ENCODE measurements at regions not wholly inside any gene's neighbourhood (a gene's known extent, or its start where the extent isn't known, plus 50 kb on each side); places are given as distances from the start of the nearest gene placed in this dataset.

- H2BK120ac ChIP-seq (ENCODE audit: low read depth, low read length) = no peak overlapping the region
- no TSS peak for BruUV-seq (replicated peaks)
Observed at GRCh38 chr9:86751956-86752355, 195.3 kb downstream of the GAS1 start.

More at GRCh38 chr9:86751956-86752355, 195.3 kb downstream of the GAS1 start:
- Histone ChIP-seq H3K14ac (replicated peaks; ENCODE audit: low read depth, low read length) (no peak overlapping the region), H3K4ac (ENCODE audit: low read depth, low read length) (no peak overlapping the region), H3K4me3 (ENCODE audit: insufficient read depth, low read depth, low read length) (no peak overlapping the region), H2BK15ac (ENCODE audit: low read depth, low read length) (no peak overlapping the region), H2AK9ac (replicated peaks; ENCODE audit: low read depth, low read length, poor library complexity) (no peak overlapping the region), H3K27ac (ENCODE audit: insufficient read depth, low read length) (no peak overlapping the region), H4K8ac (ENCODE audit: low read depth in 2 of 2, low read length in 2 of 2) (no peak overlapping the region), H3K18ac (ENCODE audit: low read depth, low read length) (no peak overlapping the region), H3K9ac (ENCODE audit: low read depth, low read length) (no peak overlapping the region), H3K9me3 (ENCODE audit: control insufficient read depth, insufficient read depth, low read length) (no peaks in the 10 kb centered on the region), H2AK5ac (ENCODE audit: low read depth, low read length) (no peak overlapping the region), H2BK5ac (ENCODE audit: low read depth, low read length, poor library complexity, severe bottlenecking) (no peak overlapping the region), H3K4me1 (ENCODE audit: control insufficient read depth, insufficient read depth, low read length) (peaks cover 11% of the 10 kb centered on the region), H3K36me3 (ENCODE audit: control insufficient read depth, insufficient read depth, low read length) (no peaks in the 10 kb centered on the region), H3K9me1 (ENCODE audit: insufficient read depth, low read length) (peaks cover 8% of the 10 kb centered on the region), H4K5ac (ENCODE audit: low read depth, low read length) (no peak overlapping the region), H4K91ac (ENCODE audit: insufficient read depth, low read depth, low read length) (no peak overlapping the region), H3K79me1 (ENCODE audit: low read depth in 1 of 2, low read length in 2 of 2) (no peaks in the 10 kb centered on the region), H2BK20ac (ENCODE audit: low read depth, low read length) (no peak overlapping the region), H4K20me1 (ENCODE audit: insufficient read depth, low read length) (no peaks in the 10 kb centered on the region), H3K23ac (ENCODE audit: low read depth, low read length) (no peak overlapping the region), H3K56ac (ENCODE audit: extremely low read depth, insufficient read depth, low read length) (no peak overlapping the region), H2AFZ (replicated peaks; ENCODE audit: low read length, poor library complexity) (no peak overlapping the region), H3K4me2 (ENCODE audit: low read depth, low read length) (no peak overlapping the region), H3K27me3 (ENCODE audit: control insufficient read depth, insufficient read depth, low read length) (no peaks in the 10 kb centered on the region; the same call in 1 of the 2 replicates)
- ATAC-seq (ENCODE audit: low read depth) (no peak), DNase-seq (no peak)
- CTCF ChIA-PET = interaction anchor here (0.6 kb wide), 1 partner anchor 636 kb away, joined by 4 read pairs; no protein-coding TSS in a partner anchor
- in situ Hi-C loops (cut with MboI; ENCODE audit: low sequenced_read_pairs) (no loop called here), dilution Hi-C loops (cut with HindIII; ENCODE audit: low sequenced_read_pairs, unreplicated experiment) (no loop called here), intact Hi-C loops (cut with micrococcal nuclease) (no loop called here)
- POLR2A ChIA-PET (ENCODE audit: unreplicated experiment) = no interaction called here
- WGBS, 2 experiments (ENCODE audit: extremely low coverage in 2 of 2, insufficient read length in 1 of 2) = 100% methylated on average over 1 of the region's 5 CpGs; no CpG with 5 or more reads in 1 of the 2 experiments
- TF ChIP-seq ELK1 (IDR thresholded peaks at IDR 0.05; ENCODE audit: borderline replicate concordance, low read depth, low read length) = no peak
- TF ChIP-seq MXI1 (IDR thresholded peaks at IDR 0.05; ENCODE audit: borderline replicate concordance, low read depth, low read length) = no peak
- no peak for TF ChIP-seq POLR2A (IDR thresholded peaks at IDR 0.05; ENCODE audit: low read depth, low read length)
- TF ChIP-seq NFE2L2 (IDR thresholded peaks at IDR 0.05; ENCODE audit: low read depth, low read length) = no peak
- no peak for TF ChIP-seq FOS (IDR thresholded peaks at IDR 0.05; ENCODE audit: low read depth, low read length)
- TF ChIP-seq CTCF (conservative IDR thresholded peaks at IDR 0.05; ENCODE audit: low read depth, low read length) = no peak
- TF ChIP-seq MAZ (IDR thresholded peaks at IDR 0.05; ENCODE audit: borderline replicate concordance, low read depth, low read length) = no peak
- TF ChIP-seq CHD1 (IDR thresholded peaks at IDR 0.05; ENCODE audit: low read depth, low read length) = no peak
- TF ChIP-seq RAD21 (IDR thresholded peaks at IDR 0.05; ENCODE audit: low read length) = no peak
- no peak for TF ChIP-seq BHLHE40 (IDR thresholded peaks at IDR 0.05; ENCODE audit: low read depth, low read length)
- TF ChIP-seq RFX5 (IDR thresholded peaks at IDR 0.05; ENCODE audit: low read depth, low read length) = no peak
- no peak for TF ChIP-seq RCOR1 (IDR thresholded peaks at IDR 0.05; ENCODE audit: insufficient replicate concordance, low read length)
- no peak for TF ChIP-seq CEBPB (IDR thresholded peaks at IDR 0.05; ENCODE audit: low read depth, low read length)
- no peak for TF ChIP-seq MAFK (IDR thresholded peaks at IDR 0.05; ENCODE audit: low read depth, low read length)
